Mucosa of descending colon (tissue), 3 donors: ENCODE measurements at regions not wholly inside any gene's neighbourhood (a gene's known extent, or its start where the extent isn't known, plus 50 kb on each side); places are given as distances from the start of the nearest gene placed in this dataset.

Experiments
- ATAC-seq: fragments of 200-7000 bp; cut with Tn5 transposase; one replicate; pipeline ENCODE4 v1.9.1; 2020; ENCODE audit warnings: mild to moderate bottlenecking, moderate library complexity
- DNase-seq, 3 donors: peaks; one replicate each; pipeline ENCODE4 v3.0.0-alpha.2; 2020
- H3K36me3 ChIP-seq: fragments of 200-600 bp; one replicate; pipeline ENCODE4 v1.8.0; 2021; ENCODE audit warnings: low read depth, mild to moderate bottlenecking
- H3K4me1 ChIP-seq: fragments of 200-600 bp; one replicate; pipeline ENCODE4 v1.8.0; 2021; ENCODE audit warnings: low read depth, mild to moderate bottlenecking
- H3K4me3 ChIP-seq: fragments of 200-600 bp; one replicate; pipeline ENCODE4 v1.8.0; 2021; ENCODE audit warnings: mild to moderate bottlenecking
- H3K9me3 ChIP-seq: fragments of 200-600 bp; one replicate; pipeline ENCODE4 v1.8.0; 2021; ENCODE audit warnings: mild to moderate bottlenecking
- CTCF ChIP-seq: fragments of 200-600 bp; IDR thresholded peaks from one replicate; pipeline ENCODE4 v1.8.0; 2022; ENCODE audit warnings: antibody characterized with exemption, mild to moderate bottlenecking
- intact Hi-C, 2 donors: fragments of 100-400 bp; cut with DNase I in 1 of 2; cut with micrococcal nuclease in 1 of 2; formaldehyde crosslinking; loops; one replicate each; pipeline versions ENCODE4 v1.11.0 to v1.11.1; 2022; cut with DNase I, micrococcal nuclease
- donor health status: DM: no; HTN: no; CAD: no; lungs with moderate emphysema.
- donor health status: DM: no; HTN: no; CAD: no.
- donor health status: DM: no; HTN: yes; CAD: no.

- ATAC-seq (no peak), DNase-seq (no peak)
- no peak overlapping the region for H3K4me3 ChIP-seq
- intact Hi-C loops = no loop called here
- no peak for TF ChIP-seq CTCF
- no peaks in the 10 kb centered on the region for H3K36me3 ChIP-seq
- H3K9me3 ChIP-seq = peaks cover 13% of the 10 kb centered on the region
- H3K4me1 ChIP-seq = no peaks in the 10 kb centered on the region
These were observed 198.7 kb upstream of the IVNS1ABP start for GRCh38 chr1:185515696-185516095.

DNA sequence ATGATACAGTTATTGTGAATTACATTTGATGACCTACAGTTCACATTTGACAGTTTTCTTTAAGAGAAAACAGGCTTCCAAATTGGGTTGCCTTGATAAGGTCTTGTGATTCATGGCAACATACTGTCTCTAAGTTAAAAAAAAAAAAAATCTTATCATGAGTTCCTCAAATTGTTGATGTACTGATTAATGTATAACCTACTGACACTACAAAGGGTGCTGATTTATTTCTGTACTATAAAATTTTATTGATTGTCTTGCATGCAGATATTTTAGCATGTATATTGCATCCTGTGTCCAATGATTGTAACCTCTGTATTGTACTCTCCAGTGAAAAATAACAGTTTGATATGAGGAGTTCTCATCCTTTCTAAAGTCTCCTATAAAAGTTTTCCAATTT is 197.3 kb upstream of the IVNS1ABP start:
- Histone ChIP-seq H3K9me3 (peaks cover 13% of the 10 kb centered on the region), H3K4me3 (no peak overlapping the region), H3K36me3 (no peaks in the 10 kb centered on the region), H3K4me1 (no peaks in the 10 kb centered on the region)
- intact Hi-C loops = no loop called here
- DNase-seq = no peak
- ATAC-seq = peak; percentile 96
- TF ChIP-seq CTCF = no peak

DNA sequence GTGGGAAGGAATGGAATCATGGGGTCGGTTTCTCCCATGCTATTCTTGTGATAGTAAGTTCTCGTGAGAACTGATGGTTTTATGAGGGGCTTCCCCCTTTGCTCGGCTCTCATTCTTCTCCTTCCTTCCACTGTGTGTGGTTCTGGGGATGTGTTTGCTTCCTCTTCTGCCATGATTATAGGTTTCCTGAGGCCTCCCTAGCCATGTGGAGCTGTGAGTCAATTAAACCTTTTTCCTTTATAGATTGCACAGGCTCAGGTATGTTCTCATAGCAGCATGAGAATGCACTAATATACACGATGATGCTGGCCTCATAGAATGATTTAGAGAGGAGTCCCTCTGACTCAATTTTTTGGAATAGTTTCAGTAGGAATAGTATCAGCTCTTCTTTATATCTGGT is 195.4 kb upstream of the IVNS1ABP start:
- peaks cover 2% of the 10 kb centered on the region for H3K9me3 ChIP-seq
- ATAC-seq (peak; percentile 61), DNase-seq (no peak)
- no peak for TF ChIP-seq CTCF
- no peaks in the 10 kb centered on the region for H3K4me1 ChIP-seq
- no peaks in the 10 kb centered on the region for H3K36me3 ChIP-seq
- H3K4me3 ChIP-seq = no peak overlapping the region
- intact Hi-C loops = no loop called here

GRCh38 chr1:185501099-185501498 is 184.1 kb upstream of the IVNS1ABP start:
- no peaks in the 10 kb centered on the region for H3K9me3 ChIP-seq
- intact Hi-C loops = no loop called here
- no peaks in the 10 kb centered on the region for H3K4me1 ChIP-seq
- no peak for DNase-seq
- no peaks in the 10 kb centered on the region for H3K36me3 ChIP-seq
- no peak for TF ChIP-seq CTCF
- ATAC-seq = no peak
- no peak overlapping the region for H3K4me3 ChIP-seq

DNA sequence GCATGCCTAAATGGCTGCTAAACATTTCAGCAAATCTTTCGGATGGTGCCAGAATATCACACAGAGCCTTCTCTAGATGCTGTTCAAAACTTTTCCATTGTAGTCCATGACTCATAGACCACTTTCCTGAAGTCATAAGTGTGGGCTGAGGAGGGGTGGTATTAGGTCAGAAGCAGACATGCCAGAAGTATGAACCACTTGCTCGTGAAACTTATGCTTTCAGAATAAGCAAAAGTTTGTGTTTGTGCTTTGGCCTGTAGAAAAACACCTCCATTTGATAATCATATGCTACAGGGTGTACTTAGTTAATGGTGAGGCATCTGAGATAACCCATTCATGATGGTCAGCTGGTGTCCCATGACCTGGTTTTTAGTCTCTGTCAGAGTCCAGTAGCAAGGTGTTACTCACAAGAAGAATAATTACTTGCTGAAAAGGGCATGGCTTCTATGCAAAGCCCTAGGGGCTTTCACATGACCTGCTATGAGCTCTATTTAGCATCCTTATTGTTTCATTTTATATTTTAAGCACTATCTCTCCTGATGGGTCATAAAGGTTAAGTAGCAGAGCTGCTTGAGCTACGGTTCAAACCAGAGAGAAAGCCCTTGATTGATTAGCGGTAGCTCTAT is 183.1 kb upstream of the IVNS1ABP start:
- no peak overlapping the region for H3K4me3 ChIP-seq
- no peaks in the 10 kb centered on the region for H3K4me1 ChIP-seq
- intact Hi-C loops = no loop called here
- TF ChIP-seq CTCF = no peak
- ATAC-seq (no peak), DNase-seq (no peak)
- no peaks in the 10 kb centered on the region for H3K36me3 ChIP-seq
- H3K9me3 ChIP-seq = no peaks in the 10 kb centered on the region

DNA sequence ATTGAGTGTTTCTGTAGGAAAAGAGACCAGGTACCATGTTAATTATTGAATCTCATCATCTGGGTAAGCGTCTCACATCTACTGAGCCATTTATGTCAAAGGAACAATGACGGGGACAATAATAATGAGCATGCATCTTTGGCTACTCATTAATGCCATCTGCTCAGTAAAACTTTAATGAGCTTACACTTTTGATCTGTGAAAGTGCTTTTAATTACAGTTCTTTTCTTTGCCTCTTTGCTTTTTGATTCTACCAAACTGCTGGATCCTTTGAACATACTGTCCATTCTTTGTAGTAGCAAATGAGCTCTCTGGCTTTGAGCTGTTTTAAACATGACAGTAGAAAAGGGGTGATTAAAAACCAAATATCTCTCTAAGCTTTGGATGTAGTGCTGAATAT is 181.2 kb upstream of the IVNS1ABP start:
- no peaks in the 10 kb centered on the region for H3K36me3 ChIP-seq
- ATAC-seq = no peak
- intact Hi-C loops = no loop called here
- no peaks in the 10 kb centered on the region for H3K9me3 ChIP-seq
- no peak for DNase-seq
- no peak for TF ChIP-seq CTCF
- H3K4me3 ChIP-seq = no peak overlapping the region
- no peaks in the 10 kb centered on the region for H3K4me1 ChIP-seq
